BLaER1 treated with 17β-estradiol and CSF1 and Interleukin-3, amounts not matched to agents 10 nM and 100 nM (cell line): ENCODE measurements at regions not wholly inside any gene's neighbourhood (a gene's known extent, or its start where the extent isn't known, plus 50 kb on each side); places are given as distances from the start of the nearest gene placed in this dataset.

Experiments
- H3K27ac ChIP-seq, 11 experiments: shearing (Covaris generic); formaldehyde crosslinking; 2 replicates each; pipeline ENCODE4 v1.8.1; 2022
- H3K27me3 ChIP-seq, 11 experiments: shearing (Covaris generic); formaldehyde crosslinking; 2 replicates each; pipeline ENCODE4 v1.8.1; 2022
- H3K36me3 ChIP-seq, 11 experiments: shearing (Covaris generic); formaldehyde crosslinking; 2 replicates each; pipeline ENCODE4 v1.8.1; 2022
- H3K4me1 ChIP-seq, 10 experiments: shearing (Covaris generic); formaldehyde crosslinking; 2 replicates each; pipeline ENCODE4 v1.8.1; 2022
- H3K4me2 ChIP-seq, 11 experiments: shearing (Covaris generic); formaldehyde crosslinking; 2 replicates each; pipeline ENCODE4 v1.8.1; 2022
- H3K4me3 ChIP-seq, 10 experiments: shearing (Covaris generic); formaldehyde crosslinking; 2 replicates each; pipeline ENCODE4 v1.8.1; 2022
- H3K9ac ChIP-seq, 11 experiments: shearing (Covaris generic); formaldehyde crosslinking; 2 replicates each; pipeline ENCODE4 v1.8.1; 2022
- H3K9me3 ChIP-seq, 11 experiments: shearing (Covaris generic); formaldehyde crosslinking; replicated peaks in 1 of 11; 2 replicates each; pipeline ENCODE4 v1.8.1; 2022
- H4K20me1 ChIP-seq, 11 experiments: shearing (Covaris generic); formaldehyde crosslinking; 2 replicates each; pipeline ENCODE4 v1.8.1; 2022
- Cebpa-rat ChIP-seq, 11 experiments: shearing (Covaris generic); IDR thresholded peaks; 2 replicates each; pipeline ENCODE4 v1.8.1; 2022

- Histone ChIP-seq H3K4me2 (no peak overlapping the region), H3K4me3 (no peak overlapping the region), H3K9me3 (no peaks in the 10 kb centered on the region), H3K36me3 (no peaks in the 10 kb centered on the region), H3K9ac (no peak overlapping the region), H4K20me1 (no peaks in the 10 kb centered on the region), H3K4me1 (no peaks in the 10 kb centered on the region), H3K27ac (no peak overlapping the region), H3K27me3 (no peaks in the 10 kb centered on the region)
- no peak for TF ChIP-seq Cebpa-rat (IDR thresholded peaks at IDR 0.05)
These were observed 231.7 kb downstream of the MZT1 start for GRCh38 chr13:72495681-72496080.

- Histone ChIP-seq H3K27ac (no peak overlapping the region), H3K9me3 (no peaks in the 10 kb centered on the region), H4K20me1 (no peaks in the 10 kb centered on the region), H3K36me3 (no peaks in the 10 kb centered on the region), H3K9ac (no peak overlapping the region), H3K27me3 (no peaks in the 10 kb centered on the region), H3K4me2 (no peak overlapping the region), H3K4me3 (no peak overlapping the region), H3K4me1 (no peaks in the 10 kb centered on the region)
- TF ChIP-seq Cebpa-rat (IDR thresholded peaks at IDR 0.05): no peak
These were observed 237.7 kb downstream of the MZT1 start for GRCh38 chr13:72489751-72490150.

GRCh38 chr13:72473321-72473720, 254.1 kb downstream of the MZT1 start:
- Histone ChIP-seq H3K4me2 (no peak overlapping the region), H3K27me3 (no peaks in the 10 kb centered on the region), H3K9ac (no peak overlapping the region), H3K36me3 (no peaks in the 10 kb centered on the region), H4K20me1 (no peaks in the 10 kb centered on the region), H3K4me3 (no peak overlapping the region), H3K27ac (no peak overlapping the region), H3K9me3 (no peaks in the 10 kb centered on the region), H3K4me1 (no peaks in the 10 kb centered on the region)
- TF ChIP-seq Cebpa-rat (IDR thresholded peaks at IDR 0.05): no peak

- no peak overlapping the region for H3K4me2 ChIP-seq
- no peak for TF ChIP-seq Cebpa-rat (IDR thresholded peaks at IDR 0.05)
These were observed 257.5 kb downstream of the MZT1 start for GRCh38 chr13:72469906-72470305.

GRCh38 chr13:72463561-72463960, 263.9 kb downstream of the MZT1 start:
- H3K9me3 ChIP-seq: no peaks in the 10 kb centered on the region
- TF ChIP-seq Cebpa-rat (IDR thresholded peaks at IDR 0.05): no peak
- no peak overlapping the region for H3K4me2 ChIP-seq
- H3K9ac ChIP-seq: no peak overlapping the region
- no peaks in the 10 kb centered on the region for H4K20me1 ChIP-seq
- H3K4me3 ChIP-seq: no peak overlapping the region
- H3K36me3 ChIP-seq: no peaks in the 10 kb centered on the region
- no peak overlapping the region for H3K27ac ChIP-seq
- no peaks in the 10 kb centered on the region for H3K4me1 ChIP-seq
- no peaks in the 10 kb centered on the region for H3K27me3 ChIP-seq

More at GRCh38 chr13:72469906-72470305, 257.5 kb downstream of the MZT1 start:
- Histone ChIP-seq H3K9ac (no peak overlapping the region), H3K27ac (no peak overlapping the region), H4K20me1 (no peaks in the 10 kb centered on the region), H3K27me3 (no peaks in the 10 kb centered on the region), H3K36me3 (no peaks in the 10 kb centered on the region), H3K9me3 (no peaks in the 10 kb centered on the region), H3K4me3 (no peak overlapping the region), H3K4me1 (no peaks in the 10 kb centered on the region)

- Histone ChIP-seq H3K36me3 (no peaks in the 10 kb centered on the region), H4K20me1 (no peaks in the 10 kb centered on the region), H3K27me3 (no peaks in the 10 kb centered on the region), H3K9ac (no peak overlapping the region), H3K4me2 (no peak overlapping the region), H3K9me3 (no peaks in the 10 kb centered on the region), H3K4me3 (no peak overlapping the region), H3K27ac (no peak overlapping the region), H3K4me1 (no peaks in the 10 kb centered on the region)
- TF ChIP-seq Cebpa-rat (IDR thresholded peaks at IDR 0.05): no peak
These were observed 264.7 kb downstream of the MZT1 start for GRCh38 chr13:72462726-72463125.

- TF ChIP-seq Cebpa-rat (IDR thresholded peaks at IDR 0.05): no peak
- no peak overlapping the region for H3K4me3 ChIP-seq
- no peak overlapping the region for H3K27ac ChIP-seq
- no peaks in the 10 kb centered on the region for H4K20me1 ChIP-seq
- H3K4me1 ChIP-seq: no peaks in the 10 kb centered on the region
- no peak overlapping the region for H3K4me2 ChIP-seq
- no peaks in the 10 kb centered on the region for H3K27me3 ChIP-seq
- no peak overlapping the region for H3K9ac ChIP-seq
- H3K9me3 ChIP-seq: no peaks in the 10 kb centered on the region
- H3K36me3 ChIP-seq: no peaks in the 10 kb centered on the region
These were observed 265.3 kb downstream of the MZT1 start for GRCh38 chr13:72462166-72462565.

- no peaks in the 10 kb centered on the region for H3K9me3 ChIP-seq
- no peaks in the 10 kb centered on the region for H4K20me1 ChIP-seq
- no peak overlapping the region for H3K9ac ChIP-seq
- no peak overlapping the region for H3K4me2 ChIP-seq
- no peak overlapping the region for H3K4me3 ChIP-seq
- H3K4me1 ChIP-seq: no peaks in the 10 kb centered on the region
- H3K36me3 ChIP-seq: no peaks in the 10 kb centered on the region
- H3K27me3 ChIP-seq: no peaks in the 10 kb centered on the region
- no peak overlapping the region for H3K27ac ChIP-seq
- no peak for TF ChIP-seq Cebpa-rat (IDR thresholded peaks at IDR 0.05)
These were observed 268.7 kb downstream of the MZT1 start for GRCh38 chr13:72458701-72459100.

- Histone ChIP-seq H4K20me1 (no peaks in the 10 kb centered on the region), H3K9me3 (no peaks in the 10 kb centered on the region), H3K4me2 (no peak overlapping the region), H3K27me3 (no peaks in the 10 kb centered on the region), H3K4me3 (no peak overlapping the region), H3K27ac (no peak overlapping the region), H3K4me1 (no peaks in the 10 kb centered on the region), H3K36me3 (no peaks in the 10 kb centered on the region), H3K9ac (no peak overlapping the region)
- no peak for TF ChIP-seq Cebpa-rat (IDR thresholded peaks at IDR 0.05)
These were observed 270.3 kb downstream of the MZT1 start for GRCh38 chr13:72457151-72457550.

GRCh38 chr13:72456486-72456885, 270.9 kb downstream of the MZT1 start:
- no peaks in the 10 kb centered on the region for H3K27me3 ChIP-seq
- no peak overlapping the region for H3K9ac ChIP-seq
- no peak overlapping the region for H3K27ac ChIP-seq
- no peaks in the 10 kb centered on the region for H4K20me1 ChIP-seq
- no peak for TF ChIP-seq Cebpa-rat (IDR thresholded peaks at IDR 0.05)
- no peak overlapping the region for H3K4me3 ChIP-seq
- no peaks in the 10 kb centered on the region for H3K9me3 ChIP-seq
- H3K4me1 ChIP-seq: no peaks in the 10 kb centered on the region
- H3K36me3 ChIP-seq: no peaks in the 10 kb centered on the region
- H3K4me2 ChIP-seq: no peak overlapping the region

GRCh38 chr13:72453161-72453560, 274.3 kb downstream of the MZT1 start:
- Histone ChIP-seq H3K9ac (no peak overlapping the region), H4K20me1 (no peaks in the 10 kb centered on the region), H3K9me3 (peaks cover 6 to 14% (median 7%) of the 10 kb centered on the region in 11 experiments), H3K4me1 (no peaks in the 10 kb centered on the region), H3K4me2 (no peak overlapping the region), H3K27me3 (no peaks in the 10 kb centered on the region), H3K27ac (no peak overlapping the region), H3K4me3 (no peak overlapping the region), H3K36me3 (no peaks in the 10 kb centered on the region; a peak in 1 of 22 replicates)
- no peak for TF ChIP-seq Cebpa-rat (IDR thresholded peaks at IDR 0.05)
